Breast epithelium (tissue), 3 donors: ENCODE measurements at regions not wholly inside any gene's neighbourhood (a gene's known extent, or its start where the extent isn't known, plus 50 kb on each side); places are given as distances from the start of the nearest gene placed in this dataset.

ENCODE experiments used
- CTCF ChIP-seq, 3 donors: fragments of 450-650 bp; IDR thresholded peaks; one replicate each; pipeline ENCODE4 v1.5.1; 2016 to 2017; ENCODE audit warnings: antibody characterized with exemption in 3 of 3, mild to moderate bottlenecking in 3 of 3, moderate library complexity in 3 of 3
- POLR2A ChIP-seq: fragments of 450-650 bp; IDR thresholded peaks from one replicate; pipeline ENCODE4 v1.6.1; 2016; ENCODE audit warnings: antibody characterized with exemption, mild to moderate bottlenecking, moderate library complexity

- TF ChIP-seq CTCF (IDR thresholded peaks at IDR 0.05) (no peak), POLR2A (no peak)
These were observed 386.9 kb upstream of the AUTS2 start for GRCh38 chr7:69211336-69211735.
